ENCODE measurements at regions not wholly inside any gene's neighbourhood (a gene's known extent, or its start where the extent isn't known, plus 50 kb on each side); places are given as distances from the start of the nearest gene placed in this dataset.

DNA sequence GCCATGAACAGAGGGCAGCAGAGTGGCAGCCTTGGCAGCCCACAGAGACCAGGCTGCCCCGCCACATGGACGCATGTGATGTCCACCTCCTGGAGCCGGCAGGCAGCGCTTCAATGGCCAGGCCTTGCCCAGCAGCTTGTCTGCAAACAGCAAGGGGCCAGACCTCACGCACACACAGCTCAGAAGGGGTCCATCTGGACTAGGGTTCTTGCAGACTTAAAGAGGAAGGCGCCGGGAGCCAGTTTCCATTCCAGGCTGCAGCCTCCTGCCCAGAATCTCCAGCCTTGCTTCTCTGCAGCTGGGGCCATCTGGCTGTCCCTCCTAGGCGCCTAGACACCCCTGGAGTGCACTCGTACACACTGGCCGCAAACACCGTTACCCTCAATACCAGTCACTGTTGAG is 91.9 kb upstream of the TMEM45B start:
- 66 to 83% methylated on average over 11 of the region's 11 CpGs for WGBS, 2 donors
- Histone ChIP-seq H3K27me3 (ENCODE audit: control insufficient read depth in 3 of 3, insufficient read depth in 3 of 3, low read length in 2 of 3) (no peaks in the 10 kb centered on the region), H3K9ac (ENCODE audit: insufficient read depth in 1 of 2, low read length in 2 of 2) (no peak overlapping the region), H3K4me1 (ENCODE audit: control insufficient read depth in 5 of 5, insufficient read depth in 5 of 5, low read length in 5 of 5) (no peaks in the 10 kb centered on the region), H3K36me3 (ENCODE audit: control insufficient read depth in 4 of 4, insufficient read depth in 4 of 4, low read length in 4 of 4) (no peaks in the 10 kb centered on the region), H3K4me3 (no peak overlapping the region), H3K9me3 (ENCODE audit: control insufficient read depth in 4 of 4, insufficient read depth in 3 of 4, low read length in 3 of 4) (no peaks in the 10 kb centered on the region), H3K27ac (ENCODE audit: low read depth in 1 of 2, low read length in 1 of 2) (no peak overlapping the region)
- TF ChIP-seq, protein P1, sequence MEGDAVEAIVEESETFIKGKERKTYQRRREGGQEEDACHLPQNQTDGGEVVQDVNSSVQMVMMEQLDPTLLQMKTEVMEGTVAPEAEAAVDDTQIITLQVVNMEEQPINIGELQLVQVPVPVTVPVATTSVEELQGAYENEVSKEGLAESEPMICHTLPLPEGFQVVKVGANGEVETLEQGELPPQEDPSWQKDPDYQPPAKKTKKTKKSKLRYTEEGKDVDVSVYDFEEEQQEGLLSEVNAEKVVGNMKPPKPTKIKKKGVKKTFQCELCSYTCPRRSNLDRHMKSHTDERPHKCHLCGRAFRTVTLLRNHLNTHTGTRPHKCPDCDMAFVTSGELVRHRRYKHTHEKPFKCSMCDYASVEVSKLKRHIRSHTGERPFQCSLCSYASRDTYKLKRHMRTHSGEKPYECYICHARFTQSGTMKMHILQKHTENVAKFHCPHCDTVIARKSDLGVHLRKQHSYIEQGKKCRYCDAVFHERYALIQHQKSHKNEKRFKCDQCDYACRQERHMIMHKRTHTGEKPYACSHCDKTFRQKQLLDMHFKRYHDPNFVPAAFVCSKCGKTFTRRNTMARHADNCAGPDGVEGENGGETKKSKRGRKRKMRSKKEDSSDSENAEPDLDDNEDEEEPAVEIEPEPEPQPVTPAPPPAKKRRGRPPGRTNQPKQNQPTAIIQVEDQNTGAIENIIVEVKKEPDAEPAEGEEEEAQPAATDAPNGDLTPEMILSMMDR (IDR thresholded peaks at IDR 0.05; ENCODE audit: control extremely low read depth, extremely low read depth): no peak
- ATAC-seq (ENCODE audit: insufficient read depth, low FRiP score) (no peak), DNase-seq (no peak)

DNA sequence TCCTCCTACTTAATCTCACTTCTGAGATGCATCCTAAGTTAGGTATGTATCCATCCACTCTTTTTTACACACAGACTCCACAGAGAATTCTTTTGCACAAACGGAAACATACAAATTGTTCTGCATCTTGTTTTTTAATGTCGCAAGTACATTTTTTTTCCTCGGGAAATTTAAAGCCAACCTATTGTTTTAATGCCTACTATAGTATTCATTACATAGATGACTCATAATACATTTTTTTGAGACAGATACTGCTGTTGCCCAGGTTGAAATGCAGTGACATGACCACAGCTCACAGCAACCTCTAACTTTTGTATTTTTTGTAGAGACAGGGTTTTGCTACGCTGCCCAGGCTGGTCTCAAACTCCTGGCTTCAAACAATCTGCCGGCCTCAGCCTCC is 90.8 kb upstream of the TMEM45B start:
- DNase-seq: no peak
- no peak overlapping the region for H3K4me3 ChIP-seq
- 88 to 92% methylated on average over 5 of the region's 5 CpGs for WGBS, 2 donors
- ATAC-seq (ENCODE audit: insufficient read depth, low FRiP score): no peak
- no peaks in the 10 kb centered on the region for H3K36me3 ChIP-seq (ENCODE audit: control insufficient read depth in 4 of 4, insufficient read depth in 4 of 4, low read length in 4 of 4)
- no peak overlapping the region for H3K27ac ChIP-seq (ENCODE audit: low read depth in 1 of 2, low read length in 1 of 2)
- no peak overlapping the region for H3K9ac ChIP-seq (ENCODE audit: insufficient read depth in 1 of 2, low read length in 2 of 2)
- no peaks in the 10 kb centered on the region for H3K27me3 ChIP-seq (ENCODE audit: control insufficient read depth in 3 of 3, insufficient read depth in 3 of 3, low read length in 2 of 3)
- peaks cover 0 to 4% (median 0%) of the 10 kb centered on the region in 5 donors for H3K4me1 ChIP-seq (ENCODE audit: control insufficient read depth in 5 of 5, insufficient read depth in 5 of 5, low read length in 5 of 5)
- TF ChIP-seq, protein P1 (IDR thresholded peaks at IDR 0.05; ENCODE audit: control extremely low read depth, extremely low read depth): no peak
- H3K9me3 ChIP-seq (ENCODE audit: control insufficient read depth in 4 of 4, insufficient read depth in 3 of 4, low read length in 3 of 4): no peaks in the 10 kb centered on the region

DNA sequence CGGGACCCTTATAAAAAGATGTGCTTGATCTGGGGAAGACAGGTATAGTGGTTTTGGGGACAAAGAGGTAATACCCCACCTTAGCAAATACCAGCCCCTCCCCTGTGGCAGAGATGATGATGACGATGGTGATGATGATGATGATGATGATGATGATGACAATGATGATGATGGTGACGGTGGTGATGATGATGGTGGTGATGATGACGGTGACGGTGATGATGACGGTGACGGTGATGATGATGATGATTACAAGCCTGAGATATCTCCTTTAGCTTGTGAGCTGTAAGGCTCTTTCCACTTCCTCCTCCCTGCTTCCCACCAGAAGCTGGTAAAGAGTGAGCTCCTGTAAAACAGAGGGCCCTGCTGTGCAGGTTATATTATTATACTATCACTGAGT is 89.5 kb upstream of the TMEM45B start:
- TF ChIP-seq, protein P1 (IDR thresholded peaks at IDR 0.05; ENCODE audit: control extremely low read depth, extremely low read depth): no peak
- Histone ChIP-seq H3K36me3 (ENCODE audit: control insufficient read depth in 4 of 4, insufficient read depth in 4 of 4, low read length in 4 of 4) (no peaks in the 10 kb centered on the region), H3K27me3 (ENCODE audit: control insufficient read depth in 3 of 3, insufficient read depth in 3 of 3, low read length in 2 of 3) (no peaks in the 10 kb centered on the region), H3K4me3 (no peak overlapping the region), H3K9ac (ENCODE audit: insufficient read depth in 1 of 2, low read length in 2 of 2) (no peak overlapping the region), H3K9me3 (ENCODE audit: control insufficient read depth in 4 of 4, insufficient read depth in 3 of 4, low read length in 3 of 4) (no peaks in the 10 kb centered on the region), H3K4me1 (ENCODE audit: control insufficient read depth in 5 of 5, insufficient read depth in 5 of 5, low read length in 5 of 5) (peaks cover 0 to 4% (median 0%) of the 10 kb centered on the region in 5 donors), H3K27ac (ENCODE audit: low read depth in 1 of 2, low read length in 1 of 2) (no peak overlapping the region)
- ATAC-seq (ENCODE audit: insufficient read depth, low FRiP score): no peak
- no peak for DNase-seq
- WGBS, 2 donors: 94 to 96% methylated on average over 7 of the region's 7 CpGs

DNA sequence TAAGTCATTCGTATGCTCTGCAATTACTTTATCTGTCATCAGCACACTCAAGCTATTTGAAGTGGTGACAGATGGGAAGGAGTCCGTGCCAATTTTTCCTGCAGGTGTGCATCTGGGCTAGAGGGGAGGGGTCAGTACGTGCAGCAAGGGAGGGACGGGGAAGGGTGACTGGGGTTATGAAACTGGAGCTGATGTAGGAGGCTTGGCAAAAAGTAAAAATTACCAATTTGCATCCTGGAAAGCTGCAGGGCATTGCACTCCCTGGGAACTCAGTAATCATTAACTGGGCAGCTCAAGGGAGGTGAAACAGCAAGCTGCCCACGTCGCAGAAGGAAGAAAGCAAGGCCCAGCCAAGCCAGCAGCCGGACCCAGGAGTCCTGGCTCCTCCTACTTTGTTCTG is 87.1 kb upstream of the TMEM45B start:
- TF ChIP-seq, protein P1 (IDR thresholded peaks at IDR 0.05; ENCODE audit: control extremely low read depth, extremely low read depth): no peak
- H3K27me3 ChIP-seq (ENCODE audit: control insufficient read depth in 3 of 3, insufficient read depth in 3 of 3, low read length in 2 of 3): no peaks in the 10 kb centered on the region
- H3K4me3 ChIP-seq: no peak overlapping the region
- H3K4me1 ChIP-seq (ENCODE audit: control insufficient read depth in 5 of 5, insufficient read depth in 5 of 5, low read length in 5 of 5): peaks cover 0 to 8% (median 0%) of the 10 kb centered on the region in 5 donors
- ATAC-seq (ENCODE audit: insufficient read depth, low FRiP score): no peak
- no peak overlapping the region for H3K27ac ChIP-seq (ENCODE audit: low read depth in 1 of 2, low read length in 1 of 2)
- H3K9me3 ChIP-seq (ENCODE audit: control insufficient read depth in 4 of 4, insufficient read depth in 3 of 4, low read length in 3 of 4): no peaks in the 10 kb centered on the region
- DNase-seq: peak; percentile 56 to 66 (median 60)
- H3K9ac ChIP-seq (ENCODE audit: insufficient read depth in 1 of 2, low read length in 2 of 2): no peak overlapping the region
- H3K36me3 ChIP-seq (ENCODE audit: control insufficient read depth in 4 of 4, insufficient read depth in 4 of 4, low read length in 4 of 4): no peaks in the 10 kb centered on the region
- 50 to 78% methylated on average over 7 of the region's 7 CpGs for WGBS, 2 donors
